GM21423 (cell line): ENCODE measurements at regions not wholly inside any gene's neighbourhood (a gene's known extent, or its start where the extent isn't known, plus 50 kb on each side); places are given as distances from the start of the nearest gene placed in this dataset.

Experiments used
- ATAC-seq: cut with Tn5 transposase; IDR thresholded peaks from one replicate; pipeline ENCODE4 v1.9.1; 2021; ENCODE audit warnings: mild to moderate bottlenecking, moderate library complexity; ENCODE audit not compliant: unreplicated experiment

DNA sequence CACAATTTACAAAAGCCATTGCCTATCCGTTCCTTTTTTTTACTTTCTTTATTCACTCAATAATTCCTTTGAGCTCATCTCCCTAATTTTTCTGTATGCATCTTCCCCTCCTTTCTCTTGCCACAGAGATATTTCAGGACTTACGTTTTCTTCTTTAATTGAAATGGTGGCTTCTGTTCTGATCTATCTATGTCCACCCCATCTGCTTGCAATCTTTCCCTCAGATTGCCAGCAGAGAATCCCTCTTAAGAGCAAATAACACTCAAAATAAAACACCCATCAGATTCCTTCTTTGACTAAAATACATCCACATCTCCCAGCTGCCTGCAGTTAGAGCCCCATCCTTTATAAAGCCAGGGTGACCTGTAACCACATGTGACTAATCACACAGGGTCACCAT is 478.6 kb downstream of the EFNB2 start:
- ATAC-seq, result no peak

DNA sequence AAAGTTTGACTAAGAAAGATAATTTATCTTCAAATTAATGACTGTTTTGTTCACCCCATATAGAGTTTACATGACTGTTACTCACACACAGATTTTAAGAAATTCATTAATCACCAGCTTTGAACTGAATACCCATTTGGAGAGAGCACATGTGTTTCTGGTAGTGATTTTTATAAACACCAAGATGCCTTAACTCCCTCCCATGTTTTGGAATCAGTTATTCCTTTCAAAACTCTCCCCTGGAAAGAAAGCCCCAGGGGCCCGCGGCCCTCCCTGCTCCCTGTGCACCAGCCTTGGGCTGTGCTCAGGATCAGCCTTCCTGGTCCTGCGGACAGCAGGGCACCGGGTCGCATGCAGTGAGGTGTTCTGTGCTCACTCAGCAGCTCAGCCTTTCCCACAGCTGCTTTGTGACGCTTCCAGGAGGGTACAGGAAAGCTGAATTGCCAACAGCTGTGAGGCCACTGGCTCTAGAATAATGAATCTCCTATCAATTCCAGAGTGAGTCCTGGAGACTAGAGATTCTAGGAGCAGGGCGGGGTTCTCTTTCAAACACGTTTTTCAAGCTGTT is 483.2 kb downstream of the EFNB2 start:
- no peak for ATAC-seq

DNA sequence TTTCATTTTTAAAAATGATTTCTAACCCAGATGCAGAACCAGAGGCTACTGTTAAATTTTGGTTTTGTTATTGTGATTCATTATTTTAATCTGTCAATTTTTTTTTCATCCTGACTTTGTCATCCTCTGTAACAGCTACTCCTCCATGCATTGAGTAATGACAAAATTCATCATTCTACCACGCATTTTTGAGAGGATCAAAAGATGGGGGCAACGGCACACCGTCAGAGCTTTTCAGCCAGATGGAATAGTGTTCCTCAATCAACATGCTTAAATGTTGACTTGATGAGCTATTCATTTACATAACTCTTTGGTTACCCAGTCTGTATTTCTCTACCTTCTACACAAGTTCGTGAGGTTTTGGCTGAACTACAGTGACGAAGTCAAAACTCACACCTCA is 486.3 kb downstream of the EFNB2 start:
- no peak for ATAC-seq

DNA sequence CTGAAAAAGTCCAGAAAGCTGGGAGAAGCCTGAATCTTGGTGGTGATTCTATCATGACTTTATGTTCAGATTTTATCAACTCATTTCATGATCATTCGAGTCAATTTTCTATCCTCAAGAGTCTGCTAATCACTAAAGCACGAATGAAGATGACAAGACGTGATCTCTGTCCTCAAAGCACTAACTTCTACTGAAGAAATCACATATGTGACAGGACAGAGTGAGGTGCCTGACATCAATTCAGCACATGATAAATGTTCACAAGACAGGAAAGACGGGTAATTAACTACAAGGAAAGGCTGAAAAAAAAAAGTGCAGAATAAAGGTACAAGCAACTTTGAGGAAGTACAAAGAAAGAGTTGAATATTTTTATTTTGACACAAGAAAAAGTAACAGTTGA is 487.1 kb downstream of the EFNB2 start:
- ATAC-seq, result no peak

DNA sequence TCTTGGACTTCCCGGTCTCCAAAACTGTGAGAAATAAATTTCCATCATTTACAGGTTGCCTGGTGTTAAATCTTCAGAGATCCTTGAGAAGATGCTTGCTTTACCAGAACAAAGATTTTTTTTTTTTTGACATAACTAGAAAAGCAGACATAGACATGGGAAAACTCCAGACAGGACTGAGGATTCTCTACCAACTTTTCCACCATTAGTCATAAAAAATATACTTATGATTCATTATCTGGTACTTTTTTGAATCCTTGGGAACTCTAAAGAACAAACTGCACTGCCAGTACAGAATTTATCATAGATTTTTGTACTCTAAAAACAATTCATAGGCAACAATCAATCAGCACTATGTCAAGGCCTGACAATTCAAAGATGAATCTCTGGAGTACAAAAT is 487.6 kb downstream of the EFNB2 start:
- no peak for ATAC-seq

DNA sequence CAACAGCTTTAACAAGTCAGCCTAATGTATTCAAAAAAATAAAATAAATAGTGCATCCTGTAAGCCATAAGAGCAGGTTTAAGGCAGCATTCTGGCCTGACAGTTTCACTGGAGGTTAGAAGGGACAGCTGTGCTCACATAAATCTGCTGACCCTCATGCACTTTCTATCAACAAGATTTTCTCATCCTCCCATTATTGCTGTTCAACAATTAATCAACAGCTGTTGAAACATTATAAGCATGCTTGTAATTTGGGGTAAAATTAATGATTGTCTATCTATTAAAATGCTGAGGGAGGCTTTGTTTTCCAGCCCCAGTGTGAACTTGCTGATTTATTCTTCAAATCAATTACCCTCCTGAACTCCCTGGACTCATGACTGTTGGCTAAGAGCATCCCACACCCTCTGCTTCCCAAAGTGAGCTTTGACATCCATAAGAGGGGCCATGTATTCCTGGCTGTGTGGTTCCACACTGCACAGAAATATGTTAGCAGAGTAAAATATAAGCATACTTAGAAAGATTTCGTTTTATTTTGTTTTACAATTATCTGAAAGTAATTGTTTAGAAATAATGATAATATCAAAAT is 492.4 kb downstream of the EFNB2 start:
- ATAC-seq, result no peak

DNA sequence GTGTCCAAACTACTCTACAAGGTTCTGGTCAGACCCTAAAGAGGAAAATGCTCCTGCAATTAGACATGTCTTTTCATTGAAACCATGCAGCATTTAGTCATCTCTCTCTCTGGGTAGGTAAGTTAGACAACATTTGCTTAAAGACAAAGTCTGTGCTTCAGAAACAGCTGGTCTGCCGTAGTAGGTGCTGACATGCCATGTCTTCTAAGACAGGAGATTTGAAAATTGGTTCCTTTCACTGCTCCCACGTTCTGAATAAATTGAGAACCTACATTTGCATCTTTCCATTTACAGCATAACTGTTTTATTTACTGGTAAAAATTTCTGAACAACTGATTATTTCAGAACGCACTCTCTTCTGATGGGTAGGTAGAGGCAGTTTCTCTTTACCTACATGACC is 494.0 kb downstream of the EFNB2 start:
- no peak for ATAC-seq

DNA sequence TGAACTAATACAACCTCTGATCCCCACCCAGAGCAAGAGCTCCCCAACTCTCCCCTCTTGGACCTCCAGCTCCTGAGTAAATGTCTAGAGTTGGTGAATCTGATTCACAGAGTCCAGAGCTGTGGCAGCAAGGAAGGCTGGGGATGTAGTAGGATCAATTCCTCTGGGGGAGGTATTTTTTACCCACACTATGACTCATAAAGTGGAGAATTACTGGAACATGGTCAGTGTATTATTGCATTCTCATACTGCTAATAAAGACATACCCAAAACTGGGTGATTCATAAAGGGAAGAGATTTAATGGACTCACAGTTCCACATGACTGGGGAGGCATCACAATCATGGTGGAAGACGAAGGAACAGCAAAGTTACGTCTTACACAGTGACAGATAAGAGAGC is 496.7 kb downstream of the EFNB2 start:
- ATAC-seq, result no peak

DNA sequence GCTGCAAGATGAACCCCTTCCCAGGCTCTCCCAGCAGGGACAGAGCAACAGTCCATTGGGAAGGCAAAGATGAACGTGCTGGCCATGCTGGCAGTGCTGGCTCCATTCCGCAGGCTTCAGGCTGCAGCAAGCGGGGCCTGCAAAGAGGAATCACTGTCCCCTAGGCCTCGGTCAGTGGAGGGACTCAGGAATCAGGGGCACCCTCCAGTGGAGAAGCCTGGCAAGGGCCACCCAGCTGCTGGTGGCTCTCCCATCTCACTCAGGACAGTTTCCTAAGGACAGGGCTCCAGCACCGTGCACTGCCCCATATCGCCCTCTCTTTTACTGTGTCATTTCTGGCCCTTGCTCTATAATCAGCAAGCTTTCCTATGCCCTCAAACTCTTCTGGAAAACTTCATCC is 498.6 kb downstream of the EFNB2 start:
- ATAC-seq, result no peak

DNA sequence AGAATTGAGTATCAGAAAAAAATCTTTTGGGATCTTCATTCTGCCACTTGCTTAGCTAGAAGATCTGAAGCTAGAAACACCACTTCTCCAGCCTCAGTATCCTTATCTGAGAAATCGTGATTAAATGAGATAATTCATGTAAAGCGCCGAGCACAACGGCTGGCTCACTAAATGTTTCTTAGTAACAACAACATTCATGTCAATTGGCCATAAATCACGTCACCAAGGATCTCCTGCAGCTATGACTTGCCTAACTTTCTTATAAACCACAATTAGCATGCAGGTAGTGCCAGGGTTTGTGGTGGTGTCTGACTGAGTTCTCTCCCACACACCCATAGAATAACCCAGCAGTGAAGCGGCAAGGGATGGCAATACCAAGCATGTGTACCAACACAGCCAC is 501.3 kb downstream of the EFNB2 start:
- no peak for ATAC-seq

DNA sequence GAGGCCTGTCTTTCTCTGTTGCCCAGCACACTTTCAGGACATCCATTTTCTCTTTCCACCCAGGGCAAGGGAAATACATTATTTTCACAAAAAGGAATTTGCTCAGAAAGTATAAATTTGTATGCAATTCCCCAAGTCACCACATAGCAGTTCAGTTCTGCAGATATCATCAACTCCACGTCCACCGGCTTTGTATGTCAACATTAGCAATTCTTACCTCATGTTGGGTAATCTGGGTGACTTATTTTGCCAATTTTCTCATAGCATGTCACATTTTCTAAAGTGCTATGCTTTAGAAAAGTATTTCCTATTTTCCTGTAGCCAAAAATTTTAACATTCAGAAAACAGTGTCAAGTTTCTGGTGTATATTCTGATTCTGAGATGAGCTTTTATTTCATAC is 501.8 kb downstream of the EFNB2 start:
- no peak for ATAC-seq

DNA sequence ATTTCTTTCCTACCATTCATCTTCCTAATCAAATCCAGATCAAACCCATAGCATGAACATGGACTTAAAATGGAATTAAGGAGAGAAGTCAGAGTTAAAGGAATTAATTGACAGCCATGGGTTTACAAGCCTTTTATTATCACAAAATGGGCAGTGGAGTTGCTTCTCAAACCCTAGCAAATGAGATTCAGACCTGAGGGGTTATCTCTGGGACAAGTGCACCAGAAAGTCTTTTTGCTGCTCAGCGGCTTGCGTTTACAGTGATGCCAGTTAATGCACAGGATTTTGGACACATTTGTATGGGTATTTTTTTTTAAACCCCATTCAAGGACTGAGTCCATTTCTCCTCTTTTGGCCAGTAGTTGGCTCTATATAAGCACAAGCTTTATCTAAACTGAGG is 503.0 kb downstream of the EFNB2 start:
- no peak for ATAC-seq

DNA sequence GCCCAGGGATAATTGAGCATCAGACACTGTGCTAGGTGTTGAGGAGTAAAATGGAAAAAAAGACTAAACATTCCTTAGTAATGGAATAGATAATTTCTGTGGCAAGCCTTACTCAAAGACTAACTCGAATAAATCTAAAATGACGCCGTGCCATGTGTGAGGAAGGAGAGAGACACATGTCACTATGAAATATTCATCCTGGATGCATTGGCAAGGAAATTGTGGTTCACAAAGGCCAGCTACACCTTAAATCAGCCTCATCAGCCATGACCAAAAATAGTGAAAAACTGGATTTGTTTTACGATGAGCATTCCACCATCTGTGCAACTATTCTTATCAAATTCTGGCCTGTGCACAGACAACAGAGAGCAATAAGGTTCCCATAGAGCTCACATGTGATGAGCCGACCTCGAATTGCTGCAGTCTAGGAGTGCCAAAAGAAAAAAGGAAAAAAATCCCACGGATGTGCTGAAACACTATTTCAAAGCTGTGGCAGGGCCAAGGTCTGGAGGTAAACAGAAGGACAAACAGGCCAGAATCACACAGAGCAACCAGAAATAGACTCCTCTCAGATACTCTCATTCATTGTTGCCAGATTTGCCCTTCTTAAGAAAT is 505.7 kb downstream of the EFNB2 start:
- no peak for ATAC-seq

DNA sequence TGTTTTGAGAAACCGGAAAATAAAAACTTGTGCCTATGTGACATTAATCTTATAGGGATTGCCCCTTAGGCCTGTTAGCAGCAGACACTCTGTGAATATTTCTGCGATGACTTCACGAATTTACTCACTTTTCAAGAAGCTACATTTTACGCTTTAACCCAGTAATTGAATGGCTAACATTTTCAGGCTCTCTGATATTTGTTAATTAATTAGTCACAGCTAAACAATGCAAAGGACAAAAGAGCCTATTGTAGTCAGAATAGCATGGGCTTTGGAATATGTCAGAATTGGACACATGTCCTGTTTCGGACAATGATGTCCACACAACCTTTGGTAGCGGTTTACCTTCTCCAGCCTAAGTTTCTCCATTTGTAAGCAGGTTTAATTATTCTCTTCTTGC is 506.6 kb downstream of the EFNB2 start:
- no peak for ATAC-seq

DNA sequence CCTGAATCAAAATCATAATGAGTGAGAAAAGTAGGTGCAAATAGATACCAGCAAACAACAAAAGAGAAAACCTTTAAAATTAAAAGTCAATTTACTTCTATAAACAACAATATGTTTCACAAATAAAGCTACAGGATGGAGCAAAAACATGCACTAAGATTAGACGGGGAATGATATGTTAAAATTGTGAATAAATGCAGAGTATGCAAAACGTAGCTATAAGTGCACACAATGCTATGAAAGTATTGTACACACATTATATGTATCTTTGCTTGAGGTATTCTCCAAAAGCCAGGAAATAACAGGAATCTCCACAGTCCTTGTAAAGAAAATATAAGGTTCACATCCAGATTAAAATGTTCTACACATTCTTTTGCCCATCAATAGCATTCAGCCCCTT is 523.9 kb downstream of the EFNB2 start:
- no peak for ATAC-seq

DNA sequence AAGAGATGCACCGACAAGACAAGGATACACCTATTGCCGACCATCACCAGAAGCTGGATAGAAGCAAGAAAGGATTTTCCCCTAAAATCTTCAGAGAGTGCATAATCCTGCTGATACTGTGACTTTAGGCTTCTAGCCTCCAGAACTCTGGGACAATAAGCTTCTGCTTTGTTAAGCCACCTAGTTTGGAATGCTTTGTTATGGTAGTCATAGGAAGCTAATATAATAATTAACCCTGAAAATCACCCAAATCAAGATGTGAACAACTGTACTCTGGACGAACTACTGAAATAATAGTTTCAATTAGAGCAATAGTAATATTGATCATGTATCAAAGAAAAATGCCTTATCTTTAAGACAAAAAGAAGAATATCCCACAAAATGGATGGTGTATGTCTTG is 524.6 kb downstream of the EFNB2 start:
- no peak for ATAC-seq

DNA sequence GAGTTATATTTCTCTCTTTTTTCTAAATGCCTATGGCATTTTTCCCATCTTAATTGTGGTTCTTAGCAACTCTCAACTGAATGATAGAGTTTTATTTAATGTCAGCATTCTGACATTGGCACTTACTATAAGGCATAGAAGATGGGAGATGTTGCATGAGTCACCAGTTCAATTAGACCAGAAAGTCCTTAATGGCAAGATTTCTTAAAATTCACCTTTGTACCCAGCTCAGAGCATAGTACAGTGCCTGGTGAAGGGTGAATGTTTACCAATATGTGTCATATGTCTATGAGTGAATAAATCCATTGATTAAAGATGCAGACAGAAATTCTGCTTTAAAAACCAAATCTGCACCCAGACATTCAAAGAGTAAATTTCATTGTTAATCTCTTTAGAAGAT is 526.9 kb downstream of the EFNB2 start:
- no peak for ATAC-seq

DNA sequence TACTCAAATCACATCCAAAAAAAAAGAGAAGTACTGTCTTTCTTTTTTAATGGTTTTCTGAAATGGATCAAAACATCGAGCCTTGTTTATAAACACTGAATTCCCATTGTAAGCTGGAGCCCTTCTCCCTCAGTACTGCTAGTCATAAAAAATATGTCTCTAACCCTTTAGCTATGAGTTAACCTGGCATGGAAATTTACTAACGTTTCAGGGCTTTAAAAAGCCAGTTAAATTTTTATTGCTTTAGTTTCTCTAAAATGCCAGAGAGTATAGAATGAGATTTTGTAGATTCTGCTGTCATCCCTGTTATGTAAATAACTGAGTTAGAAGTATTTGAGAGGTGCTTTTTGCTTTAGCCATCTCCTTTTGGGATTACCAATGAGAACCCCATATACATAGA is 528.3 kb downstream of the EFNB2 start:
- no peak for ATAC-seq

DNA sequence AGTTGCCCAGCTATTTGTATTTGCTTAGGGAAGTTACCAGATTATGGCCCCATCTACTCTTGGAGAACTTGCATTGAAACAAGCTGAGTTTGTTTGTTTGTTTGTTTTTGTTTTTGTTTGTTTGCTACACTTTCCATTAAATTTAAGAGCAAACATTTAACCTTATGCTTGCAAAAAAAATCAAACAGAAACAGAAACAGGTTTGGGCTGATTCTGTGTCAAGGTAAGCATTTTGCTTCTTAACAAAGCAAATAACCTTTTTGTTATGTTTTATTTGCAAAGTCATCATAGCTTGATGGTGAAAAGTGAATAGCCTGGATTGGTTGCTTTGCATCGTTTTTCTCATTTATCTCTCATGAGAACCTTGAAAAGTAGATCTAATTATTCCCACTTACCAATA is 531.8 kb downstream of the EFNB2 start:
- no peak for ATAC-seq

DNA sequence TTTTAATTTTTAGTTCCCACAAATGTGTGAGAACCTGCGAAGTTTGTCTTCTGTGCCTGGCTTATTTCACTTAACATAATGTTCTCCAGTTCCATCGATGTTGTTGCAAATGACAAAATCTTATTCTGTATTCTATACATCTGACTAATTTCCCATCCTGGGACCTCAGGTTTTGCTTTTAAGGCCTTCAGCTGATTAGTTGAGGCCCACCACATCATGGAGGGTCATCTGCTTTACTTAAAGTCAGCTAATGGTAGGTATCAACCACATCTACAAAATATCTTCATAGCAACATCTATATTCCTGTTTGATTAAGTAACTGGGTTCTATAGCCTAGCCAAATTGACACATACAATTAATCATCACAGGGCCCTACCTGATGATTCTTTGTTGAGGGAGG is 534.0 kb downstream of the EFNB2 start:
- no peak for ATAC-seq

DNA sequence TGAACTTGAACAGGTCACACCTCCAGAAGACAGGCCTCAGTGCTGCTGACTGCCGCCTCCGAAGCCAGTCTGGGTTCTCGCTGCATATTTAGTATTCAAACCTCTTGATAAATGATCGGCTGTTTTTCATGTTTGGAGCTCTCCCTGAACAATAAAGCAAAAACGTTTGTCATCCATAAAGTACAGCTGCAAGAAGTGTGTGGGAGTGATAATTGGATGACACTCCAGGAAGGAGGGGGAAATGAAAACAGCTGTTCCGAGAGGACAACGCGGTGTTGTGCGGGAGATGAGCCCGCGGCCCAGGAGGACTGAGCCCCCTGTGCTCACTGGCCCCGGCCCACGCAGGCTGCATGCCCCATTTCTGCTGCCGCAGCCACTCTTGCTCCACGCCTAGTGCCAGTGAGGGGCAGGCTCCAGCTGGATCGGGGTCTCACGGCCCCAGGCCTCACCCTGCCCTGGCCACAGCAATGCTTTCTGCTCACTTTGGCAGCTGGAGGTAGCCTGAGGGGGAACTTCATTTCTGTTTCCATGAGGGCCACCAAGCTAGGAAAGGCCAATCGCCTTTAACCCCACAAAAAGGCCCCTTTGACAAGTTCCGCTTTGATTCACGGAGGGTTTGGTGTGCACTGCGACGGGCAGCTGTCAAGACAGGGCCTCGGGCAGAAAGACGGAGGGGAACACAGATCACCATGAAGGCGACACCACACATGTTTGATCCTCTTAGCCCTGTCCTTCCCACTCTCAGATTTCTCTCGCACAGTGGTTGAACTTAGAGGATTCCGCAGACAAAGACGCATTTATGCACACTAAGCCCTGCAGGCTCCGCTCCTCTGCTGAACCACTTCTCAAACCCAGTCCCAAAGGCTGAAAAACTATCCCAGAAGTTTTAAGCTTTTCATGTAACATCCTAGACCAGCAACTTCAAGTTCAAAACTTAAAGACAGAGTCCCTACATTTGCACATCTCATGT is 537.6 kb downstream of the EFNB2 start:
- no peak for ATAC-seq
